H9 (cell line): ENCODE measurements at regions not wholly inside any gene's neighbourhood (a gene's known extent, or its start where the extent isn't known, plus 50 kb on each side); places are given as distances from the start of the nearest gene placed in this dataset.

Experiments
- DNase-seq: peaks from one replicate; pipeline ENCODE4 v3.0.0-alpha.2; 2017
- H2AFZ ChIP-seq: one replicate; pipeline ENCODE4 v1.6.1; 2013; ENCODE audit warnings: mild to moderate bottlenecking, low read length, control low read depth, moderate library complexity
- H2AK5ac ChIP-seq: 2 replicates; pipeline ENCODE4 v1.6.1; 2013; ENCODE audit warnings: low read length, control low read depth, mixed read lengths; ENCODE audit not compliant: insufficient read length
- H2BK120ac ChIP-seq: one replicate; pipeline ENCODE4 v1.6.1; 2013; ENCODE audit warnings: low read depth, mild to moderate bottlenecking, low read length, control low read depth, inconsistent platforms; ENCODE audit not compliant: poor library complexity, severe bottlenecking
- H2BK12ac ChIP-seq: 2 replicates; pipeline ENCODE4 v1.6.1; 2013; ENCODE audit warnings: low read length, control low read depth, mixed read lengths, low read depth; ENCODE audit not compliant: insufficient read length
- H2BK15ac ChIP-seq: 2 replicates; pipeline ENCODE4 v1.6.1; 2013; ENCODE audit warnings: low read depth, low read length, control low read depth
- H2BK20ac ChIP-seq: one replicate; pipeline ENCODE4 v1.6.1; 2013; ENCODE audit warnings: low read depth, mild to moderate bottlenecking, low read length, control low read depth, inconsistent platforms; ENCODE audit not compliant: poor library complexity, severe bottlenecking
- H2BK5ac ChIP-seq: 2 replicates; pipeline ENCODE4 v1.6.1; 2013; ENCODE audit warnings: low read length, control low read depth, mixed read lengths; ENCODE audit not compliant: insufficient read length
- H3K14ac ChIP-seq: 2 replicates; pipeline ENCODE4 v1.6.1; 2013; ENCODE audit warnings: low read length, control low read depth; ENCODE audit not compliant: insufficient read depth
- H3K18ac ChIP-seq: 2 replicates; pipeline ENCODE4 v1.6.1; 2013; ENCODE audit warnings: low read depth, mild to moderate bottlenecking, mixed read lengths, low read length, control low read depth; ENCODE audit not compliant: insufficient read length
- H3K23ac ChIP-seq: 2 replicates; pipeline ENCODE4 v1.6.1; 2013; ENCODE audit warnings: low read length, control low read depth, mixed read lengths, low read depth; ENCODE audit not compliant: insufficient read length
- H3K23me2 ChIP-seq: 2 replicates; pipeline ENCODE4 v1.6.1; 2013; ENCODE audit warnings: low read depth, mild to moderate bottlenecking, mixed read lengths, low read length, control low read depth; ENCODE audit not compliant: insufficient read length, poor library complexity, severe bottlenecking
- H3K27ac ChIP-seq: 2 replicates; pipeline ENCODE4 v1.5.1; 2013; ENCODE audit warnings: low read length, control low read depth, mixed read lengths, low read depth; ENCODE audit not compliant: insufficient read length
- H3K27me3 ChIP-seq: 2 replicates; pipeline ENCODE4 v1.6.1; 2013; ENCODE audit warnings: low read length, control low read depth, inconsistent platforms; ENCODE audit not compliant: insufficient read depth
- H3K4ac ChIP-seq: 2 replicates; pipeline ENCODE4 v1.6.1; 2013; ENCODE audit warnings: low read depth, mild to moderate bottlenecking, control low read depth, inconsistent platforms, low read length, moderate library complexity
- H3K4me1 ChIP-seq: 2 replicates; pipeline ENCODE4 v1.6.1; 2013; ENCODE audit warnings: low read length, control low read depth, inconsistent platforms; ENCODE audit not compliant: insufficient read depth
- H3K4me2 ChIP-seq: 2 replicates; pipeline ENCODE4 v1.6.1; 2013; ENCODE audit warnings: low read length, control low read depth, mixed read lengths; ENCODE audit not compliant: insufficient read length, insufficient read depth
- H3K56ac ChIP-seq: 2 replicates; pipeline ENCODE4 v1.6.1; 2013; ENCODE audit warnings: low read depth, mild to moderate bottlenecking, mixed read lengths, low read length, control low read depth; ENCODE audit not compliant: insufficient read length
- H3K79me1 ChIP-seq: 2 replicates; pipeline ENCODE4 v1.6.1; 2013; ENCODE audit warnings: low read depth, mild to moderate bottlenecking, moderate library complexity, low read length, control low read depth, inconsistent platforms; ENCODE audit not compliant: insufficient read depth, poor library complexity, severe bottlenecking
- H3K79me2 ChIP-seq: 2 replicates; pipeline ENCODE4 v1.6.1; 2013; ENCODE audit warnings: low read length, control low read depth, inconsistent platforms; ENCODE audit not compliant: insufficient read depth
- H3K9ac ChIP-seq: 2 replicates; pipeline ENCODE4 v1.6.1; 2013; ENCODE audit warnings: low read length, control low read depth, mixed read lengths; ENCODE audit not compliant: insufficient read length; ENCODE audit errors: extremely low read depth
- H3K9me3 ChIP-seq: one replicate; pipeline ENCODE4 v1.6.1; 2013; ENCODE audit warnings: low read depth, low read length, inconsistent platforms; ENCODE audit not compliant: control insufficient read depth
- H3T11ph ChIP-seq: one replicate; pipeline ENCODE4 v1.6.1; 2013; ENCODE audit warnings: mild to moderate bottlenecking, low read length, control low read depth, inconsistent platforms
- H4K20me1 ChIP-seq: one replicate; pipeline ENCODE4 v1.6.1; 2013; ENCODE audit not compliant: control insufficient read depth, insufficient read length, insufficient read depth
- H4K5ac ChIP-seq: 2 replicates; pipeline ENCODE4 v1.6.1; 2013; ENCODE audit warnings: low read depth, mild to moderate bottlenecking, mixed read lengths, low read length, control low read depth; ENCODE audit not compliant: insufficient read length
- H4K8ac ChIP-seq: replicated peaks from 2 replicates; pipeline ENCODE4 v1.6.1; 2013; ENCODE audit warnings: low read length, control low read depth, mixed read lengths, low read depth; ENCODE audit not compliant: insufficient read length
- H4K91ac ChIP-seq: 2 replicates; pipeline ENCODE4 v1.6.1; 2013; ENCODE audit warnings: low read depth, mild to moderate bottlenecking, moderate library complexity, mixed read lengths, low read length, control low read depth; ENCODE audit not compliant: insufficient read length
- H3K27ac Mint-ChIP-seq, 3 experiments: 2 replicates in 2 of 3; 3 replicates in 1 of 3; pipeline ENCODE4 v1.8.0; 2020 to 2021; ENCODE audit warnings: mixed read lengths in 3 of 3, mild to moderate bottlenecking in 1 of 3, moderate library complexity in 1 of 3
- H3K27me3 Mint-ChIP-seq: 2 replicates; pipeline ENCODE4 v1.8.0; 2021; ENCODE audit warnings: low read depth, mild to moderate bottlenecking, moderate library complexity, mixed read lengths
- H3K36me3 Mint-ChIP-seq, 3 experiments: 2 replicates in 2 of 3; 3 replicates in 1 of 3; pipeline ENCODE4 v1.8.0; 2020 to 2021; ENCODE audit warnings: low read depth in 3 of 3, mixed read lengths in 3 of 3; ENCODE audit not compliant: insufficient read depth in 1 of 3
- H3K4me1 Mint-ChIP-seq, 2 experiments: 2 replicates each; pipeline ENCODE4 v1.8.0; 2020; ENCODE audit warnings: mixed read lengths in 2 of 2
- H3K4me3 Mint-ChIP-seq, 2 experiments: 2 replicates in 1 of 2; 3 replicates in 1 of 2; pipeline ENCODE4 v1.8.0; 2020 to 2021; ENCODE audit warnings: mild to moderate bottlenecking in 2 of 2, mixed read lengths in 2 of 2, moderate library complexity in 1 of 2
- H3K9me3 Mint-ChIP-seq, 2 experiments: 2 replicates in 1 of 2; 3 replicates in 1 of 2; pipeline ENCODE4 v1.8.0; 2020; ENCODE audit warnings: mild to moderate bottlenecking in 2 of 2, mixed read lengths in 2 of 2, moderate library complexity in 1 of 2
- CTCF ChIP-seq: fragments of 200-600 bp; sonication (generic); conservative IDR thresholded peaks from 3 replicates; pipeline ENCODE4 v1.8.0; 2021; ENCODE audit warnings: antibody characterized with exemption, mild to moderate bottlenecking
- WGBS: extraction: QIAGEN DNeasy Blood & Tissue Kit; methylation state at CpG from one replicate; pipeline ENCODE4 v1.1.7; 2013; ENCODE audit warnings: missing lambda C conversion rate, low lambda C conversion rate, mixed read lengths; ENCODE audit not compliant: insufficient read length; ENCODE audit errors: extremely low coverage; 5-methylcytosine and 5-hydroxymethylcytosine counted together

GRCh38 chr16:49049644-49050043 lies 232.0 kb downstream of the CBLN1 start:
- H2AK5ac ChIP-seq, result no peak overlapping the region
- H3K23ac ChIP-seq, result no peak overlapping the region
- H3K79me2 ChIP-seq, result no peaks in the 10 kb centered on the region
- H2BK120ac ChIP-seq, result no peak overlapping the region
- no peaks in the 10 kb centered on the region for H3K9me3 ChIP-seq
- H3K9ac ChIP-seq, result no peak overlapping the region
- H4K8ac ChIP-seq, result no peak overlapping the region
- no peak overlapping the region for H3K27ac Mint-ChIP-seq
- H4K91ac ChIP-seq, result no peak overlapping the region
- no peak overlapping the region for H2BK15ac ChIP-seq
- no peaks in the 10 kb centered on the region for H3K27me3 ChIP-seq
- no peak for TF ChIP-seq CTCF
- no peaks in the 10 kb centered on the region for H3K23me2 ChIP-seq
- H3K9me3 Mint-ChIP-seq, result no peaks in the 10 kb centered on the region
- H3K4me3 Mint-ChIP-seq, result no peak overlapping the region
- no peak overlapping the region for H4K5ac ChIP-seq
- no peak overlapping the region for H3K27ac ChIP-seq
- no peak overlapping the region for H3K4me2 ChIP-seq
- H3K36me3 Mint-ChIP-seq, result no peaks in the 10 kb centered on the region
- WGBS, result no CpG with 5 or more reads among the region's 3 CpGs
- H3K27me3 Mint-ChIP-seq, result no peaks in the 10 kb centered on the region; the same call in none of the 2 replicates
- H2BK20ac ChIP-seq, result no peak overlapping the region
- no peak overlapping the region for H3K4ac ChIP-seq
- H3K18ac ChIP-seq, result no peak overlapping the region
- no peaks in the 10 kb centered on the region for H3K4me1 ChIP-seq
- H2AFZ ChIP-seq, result no peak overlapping the region
- no peak overlapping the region for H3T11ph ChIP-seq
- H2BK5ac ChIP-seq, result no peak overlapping the region
- peaks cover 6 to 13% of the 10 kb centered on the region in 2 experiments for H3K4me1 Mint-ChIP-seq
- H3K56ac ChIP-seq, result no peak overlapping the region
- no peaks in the 10 kb centered on the region for H4K20me1 ChIP-seq
- no peak overlapping the region for H2BK12ac ChIP-seq
- DNase-seq, result no peak
- H3K14ac ChIP-seq, result no peak overlapping the region
- no peaks in the 10 kb centered on the region for H3K79me1 ChIP-seq
